ENCODE measurements at regions not wholly inside any gene's neighbourhood (a gene's known extent, or its start where the extent isn't known, plus 50 kb on each side); places are given as distances from the start of the nearest gene placed in this dataset.

DNA sequence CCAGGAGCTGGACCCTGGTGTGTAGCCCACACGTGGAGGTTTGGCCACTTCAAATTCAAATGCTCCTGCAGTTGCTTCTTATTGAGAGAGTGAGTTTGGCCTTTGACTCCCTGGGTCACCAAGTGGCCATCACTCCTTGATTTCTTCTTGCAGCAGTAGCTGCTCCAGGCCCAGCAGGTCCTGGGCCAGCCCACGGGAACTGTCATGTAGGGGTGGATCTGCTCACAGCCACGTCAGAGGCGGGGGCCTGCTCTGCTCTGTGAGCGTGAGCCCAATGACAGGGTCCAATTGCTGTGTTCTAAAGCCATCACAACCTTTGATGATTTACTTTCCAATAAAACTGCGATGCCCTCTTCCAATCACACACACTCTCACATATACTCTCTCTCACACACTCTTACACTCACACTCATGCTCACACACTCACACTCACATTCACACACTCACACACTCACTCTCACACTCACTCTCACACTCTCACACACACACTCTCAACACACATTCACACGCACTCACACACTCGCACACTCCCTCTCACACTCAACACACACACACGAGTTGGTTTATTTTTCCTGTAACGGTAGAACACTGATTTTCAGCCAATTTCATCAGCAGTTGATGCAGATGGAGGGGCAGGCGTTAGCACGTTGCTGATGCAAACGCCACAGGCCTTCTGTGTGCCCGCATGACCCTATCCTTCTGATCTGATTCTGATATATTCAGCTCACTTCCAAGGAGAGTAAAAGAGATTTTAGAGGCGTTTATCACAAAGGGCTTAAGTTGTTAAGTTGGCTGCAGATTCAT lies 210.7 kb upstream of the PPP2R2D start:
- TF ChIP-seq, protein P1, sequence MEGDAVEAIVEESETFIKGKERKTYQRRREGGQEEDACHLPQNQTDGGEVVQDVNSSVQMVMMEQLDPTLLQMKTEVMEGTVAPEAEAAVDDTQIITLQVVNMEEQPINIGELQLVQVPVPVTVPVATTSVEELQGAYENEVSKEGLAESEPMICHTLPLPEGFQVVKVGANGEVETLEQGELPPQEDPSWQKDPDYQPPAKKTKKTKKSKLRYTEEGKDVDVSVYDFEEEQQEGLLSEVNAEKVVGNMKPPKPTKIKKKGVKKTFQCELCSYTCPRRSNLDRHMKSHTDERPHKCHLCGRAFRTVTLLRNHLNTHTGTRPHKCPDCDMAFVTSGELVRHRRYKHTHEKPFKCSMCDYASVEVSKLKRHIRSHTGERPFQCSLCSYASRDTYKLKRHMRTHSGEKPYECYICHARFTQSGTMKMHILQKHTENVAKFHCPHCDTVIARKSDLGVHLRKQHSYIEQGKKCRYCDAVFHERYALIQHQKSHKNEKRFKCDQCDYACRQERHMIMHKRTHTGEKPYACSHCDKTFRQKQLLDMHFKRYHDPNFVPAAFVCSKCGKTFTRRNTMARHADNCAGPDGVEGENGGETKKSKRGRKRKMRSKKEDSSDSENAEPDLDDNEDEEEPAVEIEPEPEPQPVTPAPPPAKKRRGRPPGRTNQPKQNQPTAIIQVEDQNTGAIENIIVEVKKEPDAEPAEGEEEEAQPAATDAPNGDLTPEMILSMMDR (IDR thresholded peaks at IDR 0.05) = no peak
- TF ChIP-seq POLR2A (IDR thresholded peaks at IDR 0.05) = no peak
- intact Hi-C loops (cut with DNase I; ENCODE audit: low total_unique reads) = no loop called here
- 69% methylated on average over 15 of the region's 15 CpGs for WGBS, 2 donors

DNA sequence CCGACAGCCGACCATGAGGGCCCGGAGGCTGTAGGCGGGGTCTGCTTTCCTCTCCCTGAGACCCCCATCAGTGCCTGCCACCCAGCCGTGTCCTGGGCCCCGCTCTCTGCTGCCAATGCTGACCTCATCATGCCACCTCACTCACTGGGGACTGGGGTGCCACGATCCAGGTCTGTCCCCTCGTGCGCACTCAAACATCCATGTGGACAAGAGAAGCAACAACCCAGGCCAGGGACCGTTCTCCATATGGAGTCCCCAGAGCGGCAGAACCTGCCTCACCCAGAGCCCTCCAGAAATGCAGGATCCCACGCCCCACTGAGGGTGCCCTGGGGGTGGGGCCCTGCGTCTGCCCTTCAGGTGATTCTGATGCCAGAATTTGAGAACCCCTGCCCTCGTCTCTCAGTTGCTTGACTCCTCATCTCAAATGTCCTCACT lies 210.0 kb upstream of the PPP2R2D start:
- DNase-seq (ENCODE audit: low spot score in 2 of 2) = no peak
- 74 to 77% methylated on average over 14 of the region's 14 CpGs for WGBS, 2 donors
- intact Hi-C loops (cut with DNase I; ENCODE audit: low total_unique reads) = no loop called here
- H3K4me3 ChIP-seq (ENCODE audit: low read depth, poor library complexity, severe bottlenecking) = no peak overlapping the region
- no peak for TF ChIP-seq POLR2A (IDR thresholded peaks at IDR 0.05)
- TF ChIP-seq, protein P1 (IDR thresholded peaks at IDR 0.05) = no peak

More for the DNA sequence above, 210.7 kb upstream of the PPP2R2D start:
- DNase-seq (ENCODE audit: low spot score in 2 of 2) = no peak
- no peak overlapping the region for H3K4me3 ChIP-seq (ENCODE audit: low read depth, poor library complexity, severe bottlenecking)

DNA sequence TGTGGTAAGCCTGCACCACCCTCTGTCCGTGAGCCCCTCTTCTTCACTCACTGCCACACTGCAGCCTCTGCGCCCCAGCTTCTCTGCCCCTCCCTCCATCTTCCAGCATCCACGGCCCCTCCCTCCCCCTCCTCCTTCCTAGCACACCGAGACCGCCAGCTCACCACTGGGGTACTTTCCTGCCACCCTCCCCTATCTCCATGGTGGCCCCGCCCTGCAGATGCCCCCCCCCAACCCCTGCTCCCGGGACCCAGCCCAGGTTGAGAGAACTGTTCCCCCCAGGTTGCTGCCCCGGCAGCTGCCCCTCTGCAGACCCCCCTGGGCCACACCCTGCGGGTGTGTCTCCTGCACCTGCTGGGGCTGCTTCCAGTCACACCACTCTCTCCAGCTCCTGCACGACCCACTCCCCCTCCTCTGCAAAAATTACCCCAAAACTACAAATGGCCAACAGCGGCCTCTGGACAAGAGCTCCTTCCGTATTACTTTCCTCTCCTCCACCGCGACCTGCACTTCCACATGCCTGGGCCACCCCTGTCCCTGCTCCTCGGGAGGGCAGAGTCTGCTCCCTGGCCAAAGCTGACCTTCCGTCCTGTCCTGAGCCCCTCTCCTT lies 209.2 kb upstream of the PPP2R2D start:
- 64 to 65% methylated on average over 15 to 16 of the region's 16 CpGs for WGBS, 2 donors
- DNase-seq (ENCODE audit: low spot score in 2 of 2) = peak in 1 of 2 donors; percentile 65
- no peak for TF ChIP-seq POLR2A (IDR thresholded peaks at IDR 0.05)
- TF ChIP-seq, protein P1 (IDR thresholded peaks at IDR 0.05) = no peak

DNA sequence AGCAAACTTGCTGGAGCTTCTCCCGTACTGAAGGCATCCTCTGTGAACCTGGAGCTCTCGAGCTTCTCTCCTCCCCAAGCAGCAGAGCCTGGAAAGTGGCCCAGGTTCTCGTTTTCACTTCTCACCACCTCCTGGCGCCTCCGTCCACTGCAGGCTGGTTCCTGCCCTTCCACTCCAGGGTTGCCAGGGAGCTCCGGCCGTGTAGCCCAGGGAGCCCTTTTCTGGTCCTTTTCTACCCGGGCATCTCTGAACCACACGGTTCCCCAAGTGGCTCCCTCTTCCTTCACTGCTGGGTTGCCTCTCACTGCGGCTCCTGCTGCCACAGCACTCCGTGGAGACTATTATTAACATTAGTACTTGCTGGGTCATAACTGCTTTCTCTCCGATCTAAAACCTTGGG lies 208.6 kb upstream of the PPP2R2D start:
- no peak for DNase-seq (ENCODE audit: low spot score in 2 of 2)
- intact Hi-C loops (cut with DNase I; ENCODE audit: low total_unique reads) = no loop called here
- no peak for TF ChIP-seq POLR2A (IDR thresholded peaks at IDR 0.05)
- TF ChIP-seq, protein P1 (IDR thresholded peaks at IDR 0.05) = no peak
- WGBS, 2 donors = 66 to 67% methylated on average over 12 of the region's 12 CpGs
- no peak overlapping the region for H3K4me3 ChIP-seq (ENCODE audit: low read depth, poor library complexity, severe bottlenecking)

More for the DNA sequence above, 209.2 kb upstream of the PPP2R2D start:
- no peak overlapping the region for H3K4me3 ChIP-seq (ENCODE audit: low read depth, poor library complexity, severe bottlenecking)
- intact Hi-C loops (cut with DNase I; ENCODE audit: low total_unique reads) = no loop called here

DNA sequence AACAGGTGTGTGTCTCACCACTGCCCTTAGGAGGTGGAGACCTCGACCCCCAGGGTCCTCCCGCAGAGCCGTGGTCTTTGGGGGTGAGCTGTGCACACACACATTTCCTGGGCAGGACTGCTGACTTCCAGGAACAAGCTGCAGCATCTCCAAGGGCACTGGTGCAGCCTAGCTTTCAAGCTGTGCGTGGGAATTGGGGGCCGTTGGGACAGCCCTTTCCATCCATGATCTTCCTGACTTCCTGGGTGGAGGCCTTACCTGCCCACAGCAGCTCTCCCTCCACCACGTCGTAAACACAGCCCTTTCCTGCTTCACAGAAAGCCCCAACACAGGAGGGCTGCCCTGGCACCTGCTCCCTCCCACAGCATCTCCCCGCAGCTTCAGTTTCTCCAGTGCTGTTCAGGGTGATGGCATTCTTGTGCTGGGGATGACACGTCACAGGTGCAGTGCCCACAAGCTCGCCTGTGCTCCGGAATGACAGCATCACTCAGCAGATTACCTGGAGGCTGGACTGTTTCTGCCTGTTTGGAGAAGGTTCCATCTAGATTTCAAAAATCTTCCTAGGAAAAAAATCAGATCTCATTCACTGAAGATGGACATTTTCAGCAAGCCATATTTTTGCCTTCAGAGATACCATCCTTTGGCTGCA lies 208.0 kb upstream of the PPP2R2D start:
- DNase-seq (ENCODE audit: low spot score in 2 of 2) = peak in 1 of 2 donors; percentile 63
- H3K4me3 ChIP-seq (ENCODE audit: low read depth, poor library complexity, severe bottlenecking) = no peak overlapping the region
- 58 to 65% methylated on average over 6 to 10 of the region's 11 CpGs for WGBS, 2 donors
- intact Hi-C loops (cut with DNase I; ENCODE audit: low total_unique reads) = no loop called here
- TF ChIP-seq POLR2A (IDR thresholded peaks at IDR 0.05) = no peak
- TF ChIP-seq, protein P1 (IDR thresholded peaks at IDR 0.05) = no peak
